ENCODE measurements at regions not wholly inside any gene's neighbourhood (a gene's known extent, or its start where the extent isn't known, plus 50 kb on each side); places are given as distances from the start of the nearest gene placed in this dataset.

DNA sequence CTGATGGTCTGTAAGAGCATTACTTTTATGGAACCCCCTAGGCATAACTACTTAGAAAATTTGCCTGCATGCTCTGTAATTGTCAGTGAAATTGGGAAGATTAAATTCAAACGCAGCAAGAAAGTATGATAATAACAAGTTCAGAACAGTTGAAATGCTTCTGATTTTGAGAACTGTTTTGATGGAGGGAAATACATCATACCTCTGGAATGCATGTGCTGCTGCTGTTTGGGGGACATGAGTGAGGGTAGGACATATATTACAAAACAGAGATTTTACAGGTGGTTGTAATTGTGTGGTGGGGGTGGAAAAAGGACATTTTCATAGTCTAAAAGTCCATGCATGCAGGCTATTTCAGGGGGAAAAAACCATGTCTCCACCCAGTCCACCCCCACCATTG lies 135.0 kb upstream of the DPH6 start:
- TF ChIP-seq, protein P1, sequence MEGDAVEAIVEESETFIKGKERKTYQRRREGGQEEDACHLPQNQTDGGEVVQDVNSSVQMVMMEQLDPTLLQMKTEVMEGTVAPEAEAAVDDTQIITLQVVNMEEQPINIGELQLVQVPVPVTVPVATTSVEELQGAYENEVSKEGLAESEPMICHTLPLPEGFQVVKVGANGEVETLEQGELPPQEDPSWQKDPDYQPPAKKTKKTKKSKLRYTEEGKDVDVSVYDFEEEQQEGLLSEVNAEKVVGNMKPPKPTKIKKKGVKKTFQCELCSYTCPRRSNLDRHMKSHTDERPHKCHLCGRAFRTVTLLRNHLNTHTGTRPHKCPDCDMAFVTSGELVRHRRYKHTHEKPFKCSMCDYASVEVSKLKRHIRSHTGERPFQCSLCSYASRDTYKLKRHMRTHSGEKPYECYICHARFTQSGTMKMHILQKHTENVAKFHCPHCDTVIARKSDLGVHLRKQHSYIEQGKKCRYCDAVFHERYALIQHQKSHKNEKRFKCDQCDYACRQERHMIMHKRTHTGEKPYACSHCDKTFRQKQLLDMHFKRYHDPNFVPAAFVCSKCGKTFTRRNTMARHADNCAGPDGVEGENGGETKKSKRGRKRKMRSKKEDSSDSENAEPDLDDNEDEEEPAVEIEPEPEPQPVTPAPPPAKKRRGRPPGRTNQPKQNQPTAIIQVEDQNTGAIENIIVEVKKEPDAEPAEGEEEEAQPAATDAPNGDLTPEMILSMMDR (IDR thresholded peaks at IDR 0.05; ENCODE audit: unreplicated experiment): no peak
- intact Hi-C loops (cut with micrococcal nuclease; ENCODE audit: unreplicated experiment): no loop called here
- BruUV-seq (replicated peaks): no TSS peak
- Mint-ChIP-seq H3K9me3 (ENCODE audit: low read depth, unreplicated experiment) (no peaks in the 10 kb centered on the region), H3K4me1 (ENCODE audit: low read depth, unreplicated experiment) (no peaks in the 10 kb centered on the region), H3K27me3 (ENCODE audit: unreplicated experiment) (no peaks in the 10 kb centered on the region), H3K36me3 (ENCODE audit: insufficient read depth, unreplicated experiment) (no peaks in the 10 kb centered on the region), H3K27ac (ENCODE audit: unreplicated experiment) (no peak overlapping the region), H3K4me3 (ENCODE audit: low read depth, unreplicated experiment) (no peak overlapping the region)
- CTCF ChIA-PET: no interaction called here
- DNase-seq: no peak

DNA sequence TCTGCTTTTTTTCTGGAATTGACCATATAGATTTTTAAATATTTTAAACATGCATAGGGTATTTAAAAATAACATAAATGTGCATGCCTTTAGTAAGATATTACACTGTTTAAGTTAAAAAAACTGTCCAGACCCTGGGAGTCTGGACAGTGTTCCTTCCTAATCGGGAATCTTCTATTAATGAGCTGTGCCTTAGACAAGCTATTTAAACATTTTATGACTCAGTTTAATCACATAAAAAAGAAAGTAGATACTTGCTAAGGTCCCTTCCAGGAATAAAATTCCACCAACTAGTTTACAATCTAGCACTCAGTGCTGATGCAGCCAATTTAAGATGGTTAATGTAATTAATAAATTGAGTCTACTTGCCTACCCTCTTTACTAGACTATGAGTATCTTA lies 140.4 kb upstream of the DPH6 start:
- CTCF ChIA-PET: no interaction called here
- Mint-ChIP-seq H3K36me3 (ENCODE audit: insufficient read depth, unreplicated experiment) (no peaks in the 10 kb centered on the region), H3K4me1 (ENCODE audit: low read depth, unreplicated experiment) (no peaks in the 10 kb centered on the region), H3K27me3 (ENCODE audit: unreplicated experiment) (no peaks in the 10 kb centered on the region), H3K27ac (ENCODE audit: unreplicated experiment) (no peak overlapping the region), H3K4me3 (ENCODE audit: low read depth, unreplicated experiment) (no peak overlapping the region), H3K9me3 (ENCODE audit: low read depth, unreplicated experiment) (no peaks in the 10 kb centered on the region)
- intact Hi-C loops (cut with micrococcal nuclease; ENCODE audit: unreplicated experiment): no loop called here
- BruUV-seq (replicated peaks): no TSS peak
- DNase-seq: no peak
- TF ChIP-seq, protein P1 (IDR thresholded peaks at IDR 0.05; ENCODE audit: unreplicated experiment): no peak

GRCh38 chr15:35689266-35689665 lies 143.3 kb upstream of the DPH6 start:
- Mint-ChIP-seq H3K9me3 (ENCODE audit: low read depth, unreplicated experiment) (no peaks in the 10 kb centered on the region), H3K4me1 (ENCODE audit: low read depth, unreplicated experiment) (no peaks in the 10 kb centered on the region), H3K27me3 (ENCODE audit: unreplicated experiment) (no peaks in the 10 kb centered on the region), H3K27ac (ENCODE audit: unreplicated experiment) (no peak overlapping the region), H3K4me3 (ENCODE audit: low read depth, unreplicated experiment) (no peak overlapping the region), H3K36me3 (ENCODE audit: insufficient read depth, unreplicated experiment) (no peaks in the 10 kb centered on the region)
- intact Hi-C loops (cut with micrococcal nuclease; ENCODE audit: unreplicated experiment): no loop called here
- CTCF ChIA-PET: no interaction called here
- BruUV-seq (replicated peaks): no TSS peak
- DNase-seq: no peak
- TF ChIP-seq, protein P1 (IDR thresholded peaks at IDR 0.05; ENCODE audit: unreplicated experiment): no peak

GRCh38 chr15:35690089-35690488 lies 144.1 kb upstream of the DPH6 start:
- H3K9me3 Mint-ChIP-seq (ENCODE audit: low read depth, unreplicated experiment): no peaks in the 10 kb centered on the region
- H3K27me3 Mint-ChIP-seq (ENCODE audit: unreplicated experiment): no peaks in the 10 kb centered on the region
- no peak overlapping the region for H3K27ac Mint-ChIP-seq (ENCODE audit: unreplicated experiment)
- DNase-seq: no peak
- TF ChIP-seq, protein P1 (IDR thresholded peaks at IDR 0.05; ENCODE audit: unreplicated experiment): no peak
- CTCF ChIA-PET: no interaction called here
- no peaks in the 10 kb centered on the region for H3K4me1 Mint-ChIP-seq (ENCODE audit: low read depth, unreplicated experiment)
- BruUV-seq (replicated peaks): no TSS peak
- intact Hi-C loops (cut with micrococcal nuclease; ENCODE audit: unreplicated experiment): no loop called here
- H3K36me3 Mint-ChIP-seq (ENCODE audit: insufficient read depth, unreplicated experiment): no peaks in the 10 kb centered on the region
- no peak overlapping the region for H3K4me3 Mint-ChIP-seq (ENCODE audit: low read depth, unreplicated experiment)

GRCh38 chr15:35690698-35691116 lies 144.7 kb upstream of the DPH6 start:
- no peaks in the 10 kb centered on the region for H3K4me1 Mint-ChIP-seq (ENCODE audit: low read depth, unreplicated experiment)
- no peak overlapping the region for H3K4me3 Mint-ChIP-seq (ENCODE audit: low read depth, unreplicated experiment)
- CTCF ChIA-PET: no interaction called here
- no peak overlapping the region for H3K27ac Mint-ChIP-seq (ENCODE audit: unreplicated experiment)
- no peaks in the 10 kb centered on the region for H3K27me3 Mint-ChIP-seq (ENCODE audit: unreplicated experiment)
- H3K9me3 Mint-ChIP-seq (ENCODE audit: low read depth, unreplicated experiment): no peaks in the 10 kb centered on the region
- DNase-seq: no peak
- BruUV-seq (replicated peaks): no TSS peak
- TF ChIP-seq, protein P1 (IDR thresholded peaks at IDR 0.05; ENCODE audit: unreplicated experiment): no peak
- intact Hi-C loops (cut with micrococcal nuclease; ENCODE audit: unreplicated experiment): no loop called here
- H3K36me3 Mint-ChIP-seq (ENCODE audit: insufficient read depth, unreplicated experiment): no peaks in the 10 kb centered on the region

Data from Calu3 (cell line).